Thymus (tissue), 11 donors: ENCODE measurements at regions not wholly inside any gene's neighbourhood (a gene's known extent, or its start where the extent isn't known, plus 50 kb on each side); places are given as distances from the start of the nearest gene placed in this dataset.

Source experiments
- DNase-seq, 9 donors: peaks; one replicate each; pipeline ENCODE4 v3.0.0-alpha.2; 2013; ENCODE audit warnings: low spot score in 9 of 9, low read depth in 6 of 9, missing footprints in 1 of 9
- H3K27ac ChIP-seq, 2 donors: one replicate each; pipeline ENCODE4 v1.5.1; 2013; ENCODE audit warnings: control low read depth in 1 of 2, low read depth in 1 of 2, low read length in 1 of 2, mild to moderate bottlenecking in 1 of 2, moderate library complexity in 1 of 2
- H3K27me3 ChIP-seq, 2 donors: one replicate each; pipeline ENCODE4 v1.5.1; 2013; ENCODE audit warnings: low read length in 1 of 2; ENCODE audit not compliant: control insufficient read depth in 2 of 2, insufficient read depth in 1 of 2
- H3K36me3 ChIP-seq, 2 donors: one replicate each; pipeline ENCODE4 v1.5.1; 2013; ENCODE audit warnings: low read length in 1 of 2, mild to moderate bottlenecking in 1 of 2, moderate library complexity in 1 of 2; ENCODE audit not compliant: control insufficient read depth in 2 of 2, insufficient read depth in 2 of 2
- H3K4me1 ChIP-seq, 2 donors: one replicate each; pipeline ENCODE4 v1.5.1; 2013; ENCODE audit warnings: low read length in 2 of 2; ENCODE audit not compliant: control insufficient read depth in 2 of 2, insufficient read depth in 2 of 2
- H3K4me3 ChIP-seq, 2 donors: one replicate each; pipeline ENCODE4 v1.5.1; 2013; ENCODE audit warnings: low read length in 2 of 2, control low read depth in 1 of 2, mild to moderate bottlenecking in 1 of 2
- H3K9me3 ChIP-seq, 2 donors: one replicate each; pipeline ENCODE4 v1.5.1; 2013; ENCODE audit warnings: low read length in 1 of 2, mild to moderate bottlenecking in 1 of 2; ENCODE audit not compliant: control insufficient read depth in 2 of 2, insufficient read depth in 1 of 2
- WGBS: extraction: QIAGEN DNeasy Blood & Tissue Kit; methylation state at CpG from one replicate; pipeline ENCODE4 v1.1.7; 2013; 5-methylcytosine and 5-hydroxymethylcytosine counted together
- donor health status: healthy.

GRCh38 chr7:3193379-3194120 is 107.5 kb upstream of the SDK1 start:
- no peaks in the 10 kb centered on the region for H3K4me1 ChIP-seq
- no peaks in the 10 kb centered on the region for H3K9me3 ChIP-seq
- DNase-seq: no peak
- no peak overlapping the region for H3K27ac ChIP-seq
- WGBS: 97% methylated on average over 9 of the region's 9 CpGs
- H3K36me3 ChIP-seq: no peaks in the 10 kb centered on the region
- H3K4me3 ChIP-seq: no peak overlapping the region
- H3K27me3 ChIP-seq: no peaks in the 10 kb centered on the region

- DNase-seq: no peak
- no peaks in the 10 kb centered on the region for H3K9me3 ChIP-seq
- H3K4me1 ChIP-seq: no peaks in the 10 kb centered on the region
- H3K27me3 ChIP-seq: no peaks in the 10 kb centered on the region
- no peak overlapping the region for H3K27ac ChIP-seq
- 94% methylated on average over 7 of the region's 7 CpGs for WGBS
- no peak overlapping the region for H3K4me3 ChIP-seq
- H3K36me3 ChIP-seq: no peaks in the 10 kb centered on the region
These were observed 106.4 kb upstream of the SDK1 start for GRCh38 chr7:3194501-3195141.

- H3K4me1 ChIP-seq: no peaks in the 10 kb centered on the region
- H3K36me3 ChIP-seq: no peaks in the 10 kb centered on the region
- no peak for DNase-seq
- no peaks in the 10 kb centered on the region for H3K9me3 ChIP-seq
- no peak overlapping the region for H3K27ac ChIP-seq
- no peaks in the 10 kb centered on the region for H3K27me3 ChIP-seq
- 92% methylated on average over 6 of the region's 6 CpGs for WGBS
- no peak overlapping the region for H3K4me3 ChIP-seq
These were observed 105.9 kb upstream of the SDK1 start for GRCh38 chr7:3195160-3195559.

- Histone ChIP-seq H3K4me1 (no peaks in the 10 kb centered on the region), H3K9me3 (no peaks in the 10 kb centered on the region), H3K4me3 (no peak overlapping the region), H3K36me3 (no peaks in the 10 kb centered on the region), H3K27me3 (no peaks in the 10 kb centered on the region), H3K27ac (no peak overlapping the region)
- no peak for DNase-seq
- 87% methylated on average over 21 of the region's 21 CpGs for WGBS
These were observed 104.2 kb upstream of the SDK1 start for GRCh38 chr7:3196629-3197400.

- Histone ChIP-seq H3K9me3 (no peaks in the 10 kb centered on the region), H3K36me3 (no peaks in the 10 kb centered on the region), H3K27ac (no peak overlapping the region), H3K4me1 (no peaks in the 10 kb centered on the region), H3K27me3 (no peaks in the 10 kb centered on the region), H3K4me3 (no peak overlapping the region)
- WGBS: 76% methylated on average over 11 of the region's 11 CpGs
- no peak for DNase-seq
These were observed 103.4 kb upstream of the SDK1 start for GRCh38 chr7:3197567-3198213.

- Histone ChIP-seq H3K9me3 (no peaks in the 10 kb centered on the region), H3K27ac (no peak overlapping the region), H3K4me3 (no peak overlapping the region), H3K27me3 (no peaks in the 10 kb centered on the region), H3K4me1 (no peaks in the 10 kb centered on the region), H3K36me3 (no peaks in the 10 kb centered on the region)
- no peak for DNase-seq
These were observed 102.7 kb upstream of the SDK1 start for GRCh38 chr7:3198316-3198715.

GRCh38 chr7:3200504-3200903 is 100.5 kb upstream of the SDK1 start:
- Histone ChIP-seq H3K27me3 (no peaks in the 10 kb centered on the region), H3K4me3 (no peak overlapping the region), H3K27ac (no peak overlapping the region), H3K9me3 (no peaks in the 10 kb centered on the region), H3K36me3 (no peaks in the 10 kb centered on the region), H3K4me1 (no peaks in the 10 kb centered on the region)
- DNase-seq: peak in 1 of 9 donors; percentile 20
- WGBS: 98% methylated on average over 1 of the region's 1 CpG

- H3K36me3 ChIP-seq: no peaks in the 10 kb centered on the region
- WGBS: 95% methylated on average over 1 of the region's 1 CpG
- no peak for DNase-seq
These were observed 99.7 kb upstream of the SDK1 start for GRCh38 chr7:3201306-3201705.

More at GRCh38 chr7:3201306-3201705, 99.7 kb upstream of the SDK1 start:
- Histone ChIP-seq H3K4me3 (no peak overlapping the region), H3K9me3 (no peaks in the 10 kb centered on the region), H3K4me1 (no peaks in the 10 kb centered on the region), H3K27ac (no peak overlapping the region), H3K27me3 (no peaks in the 10 kb centered on the region)
